ENCODE measurements at regions not wholly inside any gene's neighbourhood (a gene's known extent, or its start where the extent isn't known, plus 50 kb on each side); places are given as distances from the start of the nearest gene placed in this dataset.
A peak's percentile ranks its signal among the peaks of the same experiment; 100 is the strongest.

DNA sequence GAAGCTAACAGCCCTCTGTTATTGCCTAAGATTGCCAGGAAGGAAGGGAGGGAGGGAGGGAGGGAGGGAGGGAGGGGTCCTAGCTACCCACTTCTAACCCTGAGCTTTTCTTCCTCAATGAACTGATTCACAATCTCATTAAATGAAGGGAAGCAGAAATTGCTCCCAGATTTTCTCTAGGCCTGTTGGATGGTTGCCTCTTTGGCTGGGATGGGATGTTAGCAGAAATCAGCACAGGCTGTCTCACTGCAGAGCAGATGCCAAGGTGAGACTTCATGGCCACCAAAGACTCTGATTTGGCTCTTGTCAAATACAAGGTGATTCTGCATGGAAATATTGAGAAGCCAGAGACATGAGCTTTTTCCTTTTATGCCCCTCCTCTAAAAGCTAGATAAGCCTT, 578.6 kb downstream of the ACTL7B start:
- intact Hi-C loops (cut with micrococcal nuclease; ENCODE audit: unreplicated experiment) = loop anchor here (10.0 kb wide), 1 partner anchor 302 kb away; no protein-coding TSS in a partner anchor
- POLR2A ChIA-PET = no interaction called here
- H3K9me3 ChIP-seq = no peaks in the 10 kb centered on the region
- no peak overlapping the region for H3K27ac Mint-ChIP-seq (ENCODE audit: unreplicated experiment)
- H3K4me1 Mint-ChIP-seq (ENCODE audit: low read depth, unreplicated experiment) = peaks cover 12% of the 10 kb centered on the region
- peaks cover 2% of the 10 kb centered on the region for H3K36me3 Mint-ChIP-seq (ENCODE audit: insufficient read depth, unreplicated experiment)
- CTCF ChIA-PET = no interaction called here
- H3K27me3 Mint-ChIP-seq (ENCODE audit: insufficient read depth, unreplicated experiment) = peaks cover 4% of the 10 kb centered on the region
- DNase-seq = no peak
- no peaks in the 10 kb centered on the region for H3K36me3 ChIP-seq (ENCODE audit: control insufficient read depth, insufficient read depth, low read length)
- no peak overlapping the region for H3K4me3 ChIP-seq (ENCODE audit: low read depth, low read length)
- H3K9me3 Mint-ChIP-seq (ENCODE audit: unreplicated experiment) = no peaks in the 10 kb centered on the region
- no peaks in the 10 kb centered on the region for H3K27me3 ChIP-seq (replicated peaks; ENCODE audit: control insufficient read depth, insufficient read depth, low read length)
- no TSS peak for BruUV-seq (replicated peaks)
- TF ChIP-seq, protein P1, sequence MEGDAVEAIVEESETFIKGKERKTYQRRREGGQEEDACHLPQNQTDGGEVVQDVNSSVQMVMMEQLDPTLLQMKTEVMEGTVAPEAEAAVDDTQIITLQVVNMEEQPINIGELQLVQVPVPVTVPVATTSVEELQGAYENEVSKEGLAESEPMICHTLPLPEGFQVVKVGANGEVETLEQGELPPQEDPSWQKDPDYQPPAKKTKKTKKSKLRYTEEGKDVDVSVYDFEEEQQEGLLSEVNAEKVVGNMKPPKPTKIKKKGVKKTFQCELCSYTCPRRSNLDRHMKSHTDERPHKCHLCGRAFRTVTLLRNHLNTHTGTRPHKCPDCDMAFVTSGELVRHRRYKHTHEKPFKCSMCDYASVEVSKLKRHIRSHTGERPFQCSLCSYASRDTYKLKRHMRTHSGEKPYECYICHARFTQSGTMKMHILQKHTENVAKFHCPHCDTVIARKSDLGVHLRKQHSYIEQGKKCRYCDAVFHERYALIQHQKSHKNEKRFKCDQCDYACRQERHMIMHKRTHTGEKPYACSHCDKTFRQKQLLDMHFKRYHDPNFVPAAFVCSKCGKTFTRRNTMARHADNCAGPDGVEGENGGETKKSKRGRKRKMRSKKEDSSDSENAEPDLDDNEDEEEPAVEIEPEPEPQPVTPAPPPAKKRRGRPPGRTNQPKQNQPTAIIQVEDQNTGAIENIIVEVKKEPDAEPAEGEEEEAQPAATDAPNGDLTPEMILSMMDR (IDR thresholded peaks at IDR 0.05; ENCODE audit: insufficient read depth in 1 of 2, low read depth in 1 of 2, low read length in 1 of 2, severe bottlenecking in 1 of 2, unreplicated experiment in 1 of 2) = no peak
- H3K4me3 Mint-ChIP-seq (ENCODE audit: unreplicated experiment) = no peak overlapping the region
- H3K4me1 ChIP-seq = peaks cover 12% of the 10 kb centered on the region

DNA sequence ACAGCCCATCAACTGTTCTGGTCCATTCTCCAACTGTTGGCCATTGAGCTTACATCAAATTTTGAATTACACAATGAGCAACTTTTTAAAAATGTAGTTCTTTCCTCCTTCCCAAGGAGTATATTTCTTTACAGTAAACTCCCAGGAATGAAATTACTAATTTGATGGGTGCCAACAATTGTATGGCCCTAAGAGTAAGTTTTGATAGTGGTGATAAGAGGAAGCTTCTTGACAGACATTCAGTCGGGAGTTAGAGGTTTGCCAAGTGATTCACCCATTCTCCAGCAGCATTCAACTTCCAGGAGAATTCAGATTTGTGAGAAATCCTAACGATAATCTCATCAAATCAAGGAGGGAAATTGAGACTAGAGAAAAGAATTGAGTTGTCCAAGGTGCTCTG, 579.9 kb downstream of the ACTL7B start:
- H3K27ac Mint-ChIP-seq (ENCODE audit: unreplicated experiment) = no peak overlapping the region
- no peak for DNase-seq
- no TSS peak for BruUV-seq (replicated peaks)
- no peaks in the 10 kb centered on the region for H3K9me3 Mint-ChIP-seq (ENCODE audit: unreplicated experiment)
- H3K27me3 ChIP-seq (replicated peaks; ENCODE audit: control insufficient read depth, insufficient read depth, low read length) = no peaks in the 10 kb centered on the region
- ChIA-PET POLR2A (no interaction called here), CTCF (no interaction called here)
- peaks cover 24% of the 10 kb centered on the region for H3K4me1 ChIP-seq
- peaks cover 8% of the 10 kb centered on the region for H3K36me3 Mint-ChIP-seq (ENCODE audit: insufficient read depth, unreplicated experiment)
- H3K4me3 ChIP-seq (ENCODE audit: low read depth, low read length) = no peak overlapping the region
- intact Hi-C loops (cut with micrococcal nuclease; ENCODE audit: unreplicated experiment) = loop anchor here (10.0 kb wide), 1 partner anchor 301 kb away; no protein-coding TSS in a partner anchor
- peaks cover 4% of the 10 kb centered on the region for H3K27me3 Mint-ChIP-seq (ENCODE audit: insufficient read depth, unreplicated experiment)
- H3K36me3 ChIP-seq (ENCODE audit: control insufficient read depth, insufficient read depth, low read length) = no peaks in the 10 kb centered on the region
- peaks cover 24% of the 10 kb centered on the region for H3K4me1 Mint-ChIP-seq (ENCODE audit: low read depth, unreplicated experiment)
- H3K4me3 Mint-ChIP-seq (ENCODE audit: unreplicated experiment) = no peak overlapping the region
- no peaks in the 10 kb centered on the region for H3K9me3 ChIP-seq
- TF ChIP-seq, protein P1 (IDR thresholded peaks at IDR 0.05; ENCODE audit: insufficient read depth in 1 of 2, low read depth in 1 of 2, low read length in 1 of 2, severe bottlenecking in 1 of 2, unreplicated experiment in 1 of 2) = no peak

DNA sequence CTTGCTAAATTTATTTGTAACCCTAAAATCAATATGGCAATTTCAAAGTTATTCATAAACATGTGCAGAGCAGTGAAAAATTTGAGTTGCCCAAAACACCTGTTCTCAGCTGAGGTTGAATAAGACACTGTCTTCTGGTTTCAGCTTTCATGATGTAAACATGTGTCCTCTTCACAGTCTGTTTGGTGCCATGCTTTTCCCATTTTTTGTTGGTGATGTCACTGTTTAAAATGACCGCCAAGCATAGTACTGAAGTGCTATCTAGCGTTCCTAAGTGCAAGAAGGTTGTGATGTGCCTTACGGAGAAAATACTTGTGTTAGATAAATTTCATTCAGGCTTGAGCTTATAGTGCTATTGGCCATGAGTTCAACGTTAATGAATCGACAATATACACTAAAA, 580.8 kb downstream of the ACTL7B start:
- TF ChIP-seq, protein P1 (IDR thresholded peaks at IDR 0.05; ENCODE audit: insufficient read depth in 1 of 2, low read depth in 1 of 2, low read length in 1 of 2, severe bottlenecking in 1 of 2, unreplicated experiment in 1 of 2) = no peak
- DNase-seq = no peak
- H3K27ac Mint-ChIP-seq (ENCODE audit: unreplicated experiment) = peak overlapping the region; percentile 72
- peaks cover 8% of the 10 kb centered on the region for H3K36me3 Mint-ChIP-seq (ENCODE audit: insufficient read depth, unreplicated experiment)
- ChIA-PET POLR2A (no interaction called here), CTCF (no interaction called here)
- no peaks in the 10 kb centered on the region for H3K9me3 ChIP-seq
- H3K4me1 Mint-ChIP-seq (ENCODE audit: low read depth, unreplicated experiment) = peaks cover 33% of the 10 kb centered on the region
- intact Hi-C loops (cut with micrococcal nuclease; ENCODE audit: unreplicated experiment) = loop anchor here (5.0 to 10.0 kb wide), 4 partner anchors 158 to 853 kb away; no protein-coding TSS in a partner anchor
- no TSS peak for BruUV-seq (replicated peaks)
- peaks cover 4% of the 10 kb centered on the region for H3K27me3 Mint-ChIP-seq (ENCODE audit: insufficient read depth, unreplicated experiment)
- no peaks in the 10 kb centered on the region for H3K27me3 ChIP-seq (replicated peaks; ENCODE audit: control insufficient read depth, insufficient read depth, low read length)
- H3K4me3 ChIP-seq (ENCODE audit: low read depth, low read length) = no peak overlapping the region
- no peak overlapping the region for H3K4me3 Mint-ChIP-seq (ENCODE audit: unreplicated experiment)
- H3K4me1 ChIP-seq = peaks cover 34% of the 10 kb centered on the region
- H3K9me3 Mint-ChIP-seq (ENCODE audit: unreplicated experiment) = no peaks in the 10 kb centered on the region
- no peaks in the 10 kb centered on the region for H3K36me3 ChIP-seq (ENCODE audit: control insufficient read depth, insufficient read depth, low read length)

Measured in Caco-2 (cell line).